ENCODE measurements at regions not wholly inside any gene's neighbourhood (a gene's known extent, or its start where the extent isn't known, plus 50 kb on each side); places are given as distances from the start of the nearest gene placed in this dataset.
A peak's percentile ranks its signal among the peaks of the same experiment; 100 is the strongest.

DNA sequence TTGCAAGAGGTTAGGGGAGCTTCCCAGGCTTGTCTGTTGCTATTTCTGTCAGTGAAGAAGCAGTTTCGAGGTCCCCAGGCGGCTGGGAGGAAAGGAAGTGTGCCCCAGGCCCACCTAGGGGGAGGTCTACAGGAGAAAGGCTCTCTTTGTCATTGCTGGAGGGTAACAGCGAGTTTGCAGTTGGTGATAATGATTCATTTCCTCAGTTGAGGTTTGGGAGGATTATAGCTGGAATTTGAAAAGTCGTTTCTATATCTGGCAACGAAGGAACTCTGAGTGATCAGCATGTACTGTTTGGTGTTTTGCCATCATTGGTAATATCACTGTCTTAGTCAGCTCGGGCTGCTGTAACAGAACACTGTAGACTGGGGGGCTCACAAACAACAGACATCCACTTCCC lies 65.5 kb upstream of the UBE3A start:
- Histone ChIP-seq H3K9me3 (ENCODE audit: insufficient read depth in 2 of 2, low read depth in 1 of 2, low read length in 1 of 2) (no peaks in the 10 kb centered on the region), H3K23me2 (ENCODE audit: low read depth, low read length) (no peaks in the 10 kb centered on the region; the same call in 1 of the 2 replicates), H3K4me3 (ENCODE audit: extremely low read depth in 1 of 4, insufficient read depth in 2 of 4, low read depth in 3 of 4, low read length in 4 of 4) (no peak overlapping the region), H3K27ac (ENCODE audit: low read depth, low read length) (0 out of 2 replicates have a peak overlapping the region, but pooled peaks have one; percentile 12), H4K5ac (ENCODE audit: insufficient read length, low read depth, low read length) (no peak overlapping the region), H3K14ac (ENCODE audit: insufficient read length) (no peak overlapping the region), H3K23ac (ENCODE audit: insufficient read length) (no peak overlapping the region), H3K18ac (ENCODE audit: extremely low read depth, low read length) (peak overlapping the region; percentile 10; the same call in 1 of the 2 replicates), H3K79me2 (ENCODE audit: control insufficient read depth in 1 of 2, insufficient read depth in 2 of 2, low read length in 2 of 2) (no peaks in the 10 kb centered on the region), H3K9ac (replicated peaks in 1 of 4; ENCODE audit: extremely low read depth in 1 of 4, low read depth in 3 of 4, low read length in 3 of 4) (no peak overlapping the region), H3K36me3 (ENCODE audit: control insufficient read depth in 2 of 4, insufficient read depth in 4 of 4, low read length in 3 of 4) (no peaks in the 10 kb centered on the region), H4K20me1 (replicated peaks in 1 of 2; ENCODE audit: control insufficient read depth in 1 of 2, insufficient read depth in 2 of 2, low read length in 2 of 2) (no peaks in the 10 kb centered on the region), H3K79me1 (ENCODE audit: low read depth, low read length) (no peaks in the 10 kb centered on the region), H2BK120ac (replicated peaks; ENCODE audit: low read depth, low read length) (no peak overlapping the region), H2BK12ac (ENCODE audit: low read depth, low read length) (no peak overlapping the region), H2BK15ac (ENCODE audit: low read length) (no peak overlapping the region), H3K27me3 (replicated peaks in 1 of 4; ENCODE audit: control insufficient read depth in 3 of 4, extremely low read depth in 1 of 4, insufficient read depth in 3 of 4, low read length in 3 of 4) (no peaks in the 10 kb centered on the region), H4K91ac (replicated peaks; ENCODE audit: insufficient read length, low read length) (no peak overlapping the region), H3K56ac (replicated peaks; ENCODE audit: insufficient read length, low read depth, low read length) (no peak overlapping the region), H4K8ac (ENCODE audit: extremely low read depth, insufficient read depth, low read length) (no peak overlapping the region), H2AK5ac (ENCODE audit: low read depth, low read length) (no peak overlapping the region), H2AFZ (ENCODE audit: low read length) (no peak overlapping the region), H3K4ac (replicated peaks; ENCODE audit: insufficient read length, low read depth, low read length) (peak overlapping the region; percentile 9), H2BK20ac (ENCODE audit: low read length) (no peak overlapping the region), H3K4me2 (ENCODE audit: insufficient read depth in 1 of 2, low read depth in 2 of 2, low read length in 2 of 2) (no peak overlapping the region), H2BK5ac (ENCODE audit: low read depth, low read length) (no peak overlapping the region), H3K4me1 (replicated peaks in 1 of 4; ENCODE audit: control insufficient read depth in 3 of 4, insufficient read depth in 4 of 4, low read length in 3 of 4) (peaks cover 0 to 11% (median 8%) of the 10 kb centered on the region in 4 experiments; a peak in 5 of 7 replicates)
- WGBS, 2 experiments (ENCODE audit: extremely low coverage in 1 of 2, insufficient coverage in 1 of 2, insufficient read length in 1 of 2, insufficient replicate concordance in 2 of 2, low coverage in 1 of 2, low lambda C conversion rate in 2 of 2, missing lambda C conversion rate in 1 of 2) = 66% methylated on average over 6 of the region's 6 CpGs; no CpG with 5 or more reads in 1 of the 2 experiments
- ChIA-PET CTCF (ENCODE audit: partially characterized antibody) (interaction anchor here (0.6 to 8.5 kb wide), 5 partner anchors 179 to 442 kb away, joined by 3 to 119 read pairs (median 9); no protein-coding TSS in a partner anchor), POLR2A (ENCODE audit: partially characterized antibody) (no interaction called here)
- FAIRE-seq = no peak
- no peak for DNase-seq (ENCODE audit: low read depth in 1 of 2, low spot score in 2 of 2)
- TF ChIP-seq, protein P1, sequence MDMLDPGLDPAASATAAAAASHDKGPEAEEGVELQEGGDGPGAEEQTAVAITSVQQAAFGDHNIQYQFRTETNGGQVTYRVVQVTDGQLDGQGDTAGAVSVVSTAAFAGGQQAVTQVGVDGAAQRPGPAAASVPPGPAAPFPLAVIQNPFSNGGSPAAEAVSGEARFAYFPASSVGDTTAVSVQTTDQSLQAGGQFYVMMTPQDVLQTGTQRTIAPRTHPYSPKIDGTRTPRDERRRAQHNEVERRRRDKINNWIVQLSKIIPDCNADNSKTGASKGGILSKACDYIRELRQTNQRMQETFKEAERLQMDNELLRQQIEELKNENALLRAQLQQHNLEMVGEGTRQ (IDR thresholded peaks at IDR 0.05; ENCODE audit: low read length) = no peak
- TF ChIP-seq TAF1 (IDR thresholded peaks at IDR 0.05; ENCODE audit: low read depth, low read length) (no peak), EZH2 (IDR thresholded peaks at IDR 0.05; ENCODE audit: low read depth, low read length, severe bottlenecking) (no peak), CHD1 (IDR thresholded peaks at IDR 0.05; ENCODE audit: low read depth, low read length) (no peak), CHD2 (IDR thresholded peaks at IDR 0.05; ENCODE audit: low read length) (no peak), EP300 (IDR thresholded peaks at IDR 0.05; ENCODE audit: borderline replicate concordance in 1 of 2, low read depth in 2 of 2, low read length in 2 of 2) (no peak), HDAC2 (IDR thresholded peaks at IDR 0.05; ENCODE audit: borderline replicate concordance in 1 of 2, low read depth in 2 of 2, low read length in 2 of 2) (no peak), BRCA1 (IDR thresholded peaks at IDR 0.05; ENCODE audit: low read depth, low read length) (no peak), POLR2A (IDR thresholded peaks at IDR 0.05; ENCODE audit: control extremely low read depth in 1 of 2, low read depth in 2 of 2, low read length in 2 of 2) (no peak), RAD21 (IDR thresholded peaks at IDR 0.05 in 1 of 2, conservative IDR thresholded peaks at IDR 0.05 in 1 of 2; ENCODE audit: low read depth in 2 of 2, low read length in 2 of 2) (no peak), RFX5 (IDR thresholded peaks at IDR 0.05; ENCODE audit: borderline replicate concordance, low read depth, low read length) (no peak)
- TF ChIP-seq, protein P2, sequence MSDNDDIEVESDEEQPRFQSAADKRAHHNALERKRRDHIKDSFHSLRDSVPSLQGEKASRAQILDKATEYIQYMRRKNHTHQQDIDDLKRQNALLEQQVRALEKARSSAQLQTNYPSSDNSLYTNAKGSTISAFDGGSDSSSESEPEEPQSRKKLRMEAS (IDR thresholded peaks at IDR 0.05) = no peak
